Activated B cell treated with CpG ODN at 0.5 μM for 24 hours (primary cell): ENCODE measurements at regions not wholly inside any gene's neighbourhood (a gene's known extent, or its start where the extent isn't known, plus 50 kb on each side); places are given as distances from the start of the nearest gene placed in this dataset.

ENCODE experiments used
- ATAC-seq: fragments of 200-7000 bp; cut with Tn5 transposase; one replicate; pipeline ENCODE4 v1.10.0; 2021; ENCODE audit warnings: low read depth, mild to moderate bottlenecking, moderate library complexity
- CTCF ChIA-PET: fragments of 350-600 bp; sonication (Branson Sonifier 250); formaldehyde crosslinking; loops from one replicate; lab custom pipeline; 2021; ENCODE audit warnings: antibody characterized with exemption; lab: Charles Lee
- POLR2A ChIA-PET: fragments of 350-600 bp; sonication (Branson Sonifier 250); formaldehyde crosslinking; loops from one replicate; lab custom pipeline; 2021; ENCODE audit warnings: antibody characterized with exemption; lab: Charles Lee
- DNase-seq: peaks from one replicate; pipeline ENCODE4 v3.0.0; 2022
- H3K27ac Mint-ChIP-seq: one replicate; pipeline ENCODE4 v1.8.0; 2020; ENCODE audit warnings: mixed read lengths
- H3K27me3 Mint-ChIP-seq: one replicate; pipeline ENCODE4 v1.8.0; 2021; ENCODE audit warnings: mixed read lengths
- H3K36me3 Mint-ChIP-seq: one replicate; pipeline ENCODE4 v1.8.0; 2021; ENCODE audit warnings: low read depth, mixed read lengths
- H3K4me1 Mint-ChIP-seq: one replicate; pipeline ENCODE4 v1.8.0; 2021; ENCODE audit warnings: mixed read lengths
- H3K4me3 Mint-ChIP-seq: one replicate; pipeline ENCODE4 v1.8.0; 2020; ENCODE audit warnings: mild to moderate bottlenecking, mixed read lengths
- H3K9me3 Mint-ChIP-seq: one replicate; pipeline ENCODE4 v1.8.0; 2020; ENCODE audit warnings: mixed read lengths
- intact Hi-C: fragments of 100-400 bp; cut with micrococcal nuclease; formaldehyde crosslinking; loops from one replicate; pipeline ENCODE4 v1.15.1; 2024
- TF ChIP-seq, protein P1 (sequence below): fragments of 200-600 bp; IDR thresholded peaks from one replicate; pipeline ENCODE4 v1.8.0; 2022; ENCODE audit warnings: antibody characterized with exemption, mild to moderate bottlenecking

DNA sequence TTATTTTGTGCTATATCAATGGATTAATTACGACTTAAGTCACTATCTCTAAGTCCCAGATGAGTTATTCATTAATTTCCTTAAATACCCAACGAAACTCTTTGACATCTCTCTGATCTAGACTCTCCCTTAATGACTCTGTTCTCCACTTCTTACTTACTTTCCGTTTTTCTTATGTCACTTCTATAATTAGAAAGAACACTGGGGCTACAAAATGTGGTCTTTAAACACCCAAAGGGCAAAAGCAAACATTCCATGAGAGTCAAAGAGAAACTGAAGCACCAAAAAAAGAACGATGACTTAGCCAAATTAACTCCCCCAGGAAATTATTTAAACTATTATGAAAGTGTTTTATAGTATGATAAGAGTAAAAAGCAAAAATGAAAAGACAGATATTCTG is 166.4 kb upstream of the UBE2E2 start:
- ChIA-PET POLR2A (no interaction called here), CTCF (no interaction called here)
- TF ChIP-seq, protein P1, sequence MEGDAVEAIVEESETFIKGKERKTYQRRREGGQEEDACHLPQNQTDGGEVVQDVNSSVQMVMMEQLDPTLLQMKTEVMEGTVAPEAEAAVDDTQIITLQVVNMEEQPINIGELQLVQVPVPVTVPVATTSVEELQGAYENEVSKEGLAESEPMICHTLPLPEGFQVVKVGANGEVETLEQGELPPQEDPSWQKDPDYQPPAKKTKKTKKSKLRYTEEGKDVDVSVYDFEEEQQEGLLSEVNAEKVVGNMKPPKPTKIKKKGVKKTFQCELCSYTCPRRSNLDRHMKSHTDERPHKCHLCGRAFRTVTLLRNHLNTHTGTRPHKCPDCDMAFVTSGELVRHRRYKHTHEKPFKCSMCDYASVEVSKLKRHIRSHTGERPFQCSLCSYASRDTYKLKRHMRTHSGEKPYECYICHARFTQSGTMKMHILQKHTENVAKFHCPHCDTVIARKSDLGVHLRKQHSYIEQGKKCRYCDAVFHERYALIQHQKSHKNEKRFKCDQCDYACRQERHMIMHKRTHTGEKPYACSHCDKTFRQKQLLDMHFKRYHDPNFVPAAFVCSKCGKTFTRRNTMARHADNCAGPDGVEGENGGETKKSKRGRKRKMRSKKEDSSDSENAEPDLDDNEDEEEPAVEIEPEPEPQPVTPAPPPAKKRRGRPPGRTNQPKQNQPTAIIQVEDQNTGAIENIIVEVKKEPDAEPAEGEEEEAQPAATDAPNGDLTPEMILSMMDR, result no peak
- DNase-seq (no peak), ATAC-seq (no peak)
- no peaks in the 10 kb centered on the region for H3K36me3 Mint-ChIP-seq
- H3K9me3 Mint-ChIP-seq, result peaks cover under 1% of the 10 kb centered on the region
- H3K27ac Mint-ChIP-seq, result no peak overlapping the region
- peaks cover 25% of the 10 kb centered on the region for H3K4me1 Mint-ChIP-seq
- H3K27me3 Mint-ChIP-seq, result no peaks in the 10 kb centered on the region
- H3K4me3 Mint-ChIP-seq, result no peak overlapping the region
- intact Hi-C loops, result no loop called here

DNA sequence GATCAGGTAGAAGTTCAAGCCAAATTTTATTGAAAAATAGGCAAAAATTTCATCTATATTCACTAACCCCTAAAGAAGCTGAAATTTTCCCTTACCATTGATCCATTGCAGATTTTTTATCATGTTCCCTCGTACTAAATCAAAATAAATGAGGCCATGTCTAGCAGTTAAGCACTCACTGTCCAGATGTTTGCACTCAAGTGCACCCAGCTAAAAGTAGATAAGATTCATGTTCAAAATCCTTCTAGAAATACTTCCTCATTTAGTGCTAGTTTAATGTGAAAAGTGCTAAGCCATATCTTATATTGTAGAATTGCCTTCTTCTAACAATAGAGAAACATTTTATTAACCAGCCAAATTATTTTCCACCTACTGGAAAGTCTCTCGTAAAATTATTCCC is 164.7 kb upstream of the UBE2E2 start:
- H3K36me3 Mint-ChIP-seq, result no peaks in the 10 kb centered on the region
- no peak overlapping the region for H3K4me3 Mint-ChIP-seq
- no peaks in the 10 kb centered on the region for H3K9me3 Mint-ChIP-seq
- no peak overlapping the region for H3K27ac Mint-ChIP-seq
- ChIA-PET POLR2A (no interaction called here), CTCF (no interaction called here)
- DNase-seq (no peak), ATAC-seq (no peak)
- intact Hi-C loops, result no loop called here
- TF ChIP-seq, protein P1, result no peak
- H3K27me3 Mint-ChIP-seq, result no peaks in the 10 kb centered on the region
- H3K4me1 Mint-ChIP-seq, result peaks cover 25% of the 10 kb centered on the region

DNA sequence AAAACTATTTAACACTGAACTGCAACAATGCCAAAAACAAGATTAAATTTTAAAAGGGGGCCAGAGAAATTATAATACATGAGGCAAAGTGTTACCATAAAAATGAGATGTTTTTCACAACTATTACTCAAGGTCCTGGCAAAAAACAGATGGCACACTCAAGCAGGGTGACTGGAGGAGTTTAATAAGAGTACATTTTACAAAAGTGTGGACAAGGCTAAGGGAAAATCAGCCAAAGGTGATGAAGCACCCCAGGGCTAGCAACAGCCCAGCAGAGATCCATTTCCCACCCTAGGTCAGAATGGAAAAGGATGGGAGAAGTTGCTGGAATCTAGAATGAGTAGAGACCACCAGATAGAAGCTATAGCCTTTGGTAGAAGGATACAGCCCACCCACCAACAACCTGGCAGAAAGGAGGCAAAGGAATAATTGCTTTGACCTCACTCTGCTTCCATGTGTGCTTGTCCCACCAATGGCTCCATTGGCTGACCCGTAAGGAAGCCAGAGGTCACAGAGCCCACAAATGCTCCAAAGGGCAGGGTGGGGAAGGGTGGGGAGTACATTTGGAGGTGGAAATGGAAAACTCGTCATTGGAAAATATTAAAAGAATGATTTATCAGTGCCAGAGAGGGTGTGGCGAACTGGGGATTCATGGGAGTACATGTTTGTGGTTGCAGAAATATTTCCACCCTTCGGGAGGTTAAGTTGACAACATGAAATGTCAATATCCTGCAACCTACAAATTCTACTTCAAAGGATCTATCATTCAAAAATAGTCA is 161.0 kb upstream of the UBE2E2 start:
- ChIA-PET POLR2A (no interaction called here), CTCF (no interaction called here)
- ATAC-seq, result no peak
- intact Hi-C loops, result no loop called here
- DNase-seq, result no peak
- TF ChIP-seq, protein P1, result no peak
- Mint-ChIP-seq H3K27ac (no peak overlapping the region), H3K9me3 (peaks cover under 1% of the 10 kb centered on the region), H3K36me3 (no peaks in the 10 kb centered on the region), H3K27me3 (no peaks in the 10 kb centered on the region), H3K4me1 (peaks cover 7% of the 10 kb centered on the region), H3K4me3 (no peak overlapping the region)

DNA sequence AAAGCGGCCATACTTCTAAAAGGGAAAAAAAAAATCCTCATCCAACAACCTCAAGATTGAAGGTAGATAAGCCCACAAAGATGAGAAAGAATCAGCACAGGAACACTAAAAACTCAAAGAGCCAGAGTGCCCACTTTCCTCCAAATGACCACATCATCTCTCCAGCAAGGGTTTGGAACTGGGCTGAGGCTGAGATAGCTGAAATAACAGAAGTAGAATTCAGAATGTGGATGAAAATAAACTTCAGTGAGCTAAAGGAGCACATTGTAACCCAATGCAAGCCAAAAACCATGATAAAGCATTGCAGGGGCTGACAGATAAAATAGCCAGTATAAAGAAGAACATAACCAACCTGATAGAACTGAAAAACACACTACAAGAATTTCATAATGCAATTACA is 158.7 kb upstream of the UBE2E2 start:
- intact Hi-C loops, result no loop called here
- Mint-ChIP-seq H3K27ac (no peak overlapping the region), H3K36me3 (peaks cover 3% of the 10 kb centered on the region), H3K4me3 (no peak overlapping the region), H3K9me3 (peaks cover 4% of the 10 kb centered on the region), H3K27me3 (no peaks in the 10 kb centered on the region), H3K4me1 (no peaks in the 10 kb centered on the region)
- ATAC-seq, result no peak
- CTCF ChIA-PET, result no interaction called here
- no peak for DNase-seq
- TF ChIP-seq, protein P1, result no peak
- POLR2A ChIA-PET, result no interaction called here

DNA sequence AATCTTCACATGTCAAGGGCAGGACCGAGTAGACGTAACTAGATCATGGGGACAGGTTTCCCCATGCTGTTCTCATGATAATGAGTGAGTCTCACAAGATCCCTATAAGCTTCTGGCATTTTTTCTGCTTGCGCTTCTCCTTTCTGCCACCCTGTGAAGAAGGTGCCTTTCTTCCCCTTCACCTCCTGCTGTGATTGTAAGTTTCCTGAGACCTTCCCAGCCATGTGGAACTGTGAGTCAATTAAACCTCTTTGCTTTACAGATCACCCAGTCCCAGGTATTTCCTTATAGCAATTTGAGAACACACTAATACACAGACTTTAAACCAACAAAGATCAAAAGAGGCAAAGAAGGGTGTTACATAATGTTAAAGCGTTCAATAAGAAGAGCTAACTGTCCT is 156.6 kb upstream of the UBE2E2 start:
- peaks cover 4% of the 10 kb centered on the region for H3K9me3 Mint-ChIP-seq

More for the DNA sequence above, 156.6 kb upstream of the UBE2E2 start:
- Mint-ChIP-seq H3K27me3 (no peaks in the 10 kb centered on the region), H3K4me1 (no peaks in the 10 kb centered on the region), H3K27ac (no peak overlapping the region), H3K36me3 (peaks cover 3% of the 10 kb centered on the region), H3K4me3 (no peak overlapping the region)
- no peak for DNase-seq
- TF ChIP-seq, protein P1, result no peak
- intact Hi-C loops, result no loop called here
- ATAC-seq, result no peak
- POLR2A ChIA-PET, result no interaction called here
- CTCF ChIA-PET, result no interaction called here
